Mucosa of gallbladder (tissue), 1 donor: ENCODE measurements at regions not wholly inside any gene's neighbourhood (a gene's known extent, or its start where the extent isn't known, plus 50 kb on each side); places are given as distances from the start of the nearest gene placed in this dataset.

Source experiments
- DNase-seq: peaks from one replicate; pipeline ENCODE4 v3.0.0-alpha.2; 2020; ENCODE audit warnings: low spot score
- donor health status: DM: no; HTN: no; CAD: no.

DNA sequence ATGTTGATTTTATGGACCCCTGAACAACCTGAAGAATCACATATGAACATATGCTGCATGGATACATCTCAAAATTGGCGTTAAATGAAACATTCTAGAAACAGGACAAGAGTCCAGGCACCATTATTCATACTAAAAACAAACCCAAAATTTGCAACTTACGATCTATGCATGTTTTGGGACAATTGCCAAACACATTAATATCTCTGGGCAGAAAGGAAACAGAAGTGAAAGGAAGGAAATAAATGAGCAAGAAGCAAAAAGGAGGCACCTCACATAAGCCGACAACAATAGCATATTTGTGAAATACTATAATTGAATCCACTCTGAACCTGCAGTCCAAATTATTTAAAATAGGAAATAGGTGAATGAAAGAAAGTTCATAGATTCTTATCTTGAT is 1505.3 kb downstream of the AACS start:
- no peak for DNase-seq

DNA sequence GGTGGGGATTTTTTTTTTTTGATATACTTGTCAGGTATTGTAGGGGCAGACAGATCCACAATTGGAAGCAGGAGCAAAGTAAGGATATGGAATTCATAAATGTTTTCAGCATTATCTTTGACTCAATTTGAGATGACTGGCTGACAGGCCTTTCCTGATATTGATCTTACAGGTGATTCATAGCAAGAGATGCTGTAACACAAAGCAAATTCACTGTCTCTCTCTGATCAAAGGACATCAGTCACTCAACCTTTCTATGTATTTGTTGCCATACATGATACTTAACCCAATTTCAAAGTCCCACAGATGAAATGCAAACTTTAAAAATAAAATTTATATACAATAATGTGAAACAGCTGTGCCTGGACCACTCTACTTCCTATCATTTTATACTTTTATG is 1506.9 kb downstream of the AACS start:
- DNase-seq = no peak

GRCh38 chr12:126581655-126582054 is 1516.4 kb downstream of the AACS start:
- DNase-seq = no peak

DNA sequence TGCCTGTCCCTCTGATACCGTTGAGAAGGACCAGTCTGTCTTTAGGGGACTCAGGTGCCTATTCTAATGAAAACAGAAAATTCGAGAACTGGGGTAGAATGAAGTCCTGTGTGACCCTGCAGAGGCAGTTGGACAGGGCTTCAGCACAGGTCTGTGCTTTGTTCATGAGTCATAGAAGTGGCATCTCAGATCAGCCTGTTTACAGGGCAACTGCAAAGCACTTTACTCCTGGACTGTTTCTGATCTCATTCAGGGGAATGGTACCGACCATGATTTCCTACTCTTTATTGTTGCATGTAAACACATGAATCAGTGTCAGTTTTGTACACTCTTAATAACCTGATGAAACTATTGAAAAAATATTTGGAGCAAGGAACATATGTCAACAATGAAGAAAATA is 1517.0 kb downstream of the AACS start:
- peak; percentile 38 for DNase-seq

DNA sequence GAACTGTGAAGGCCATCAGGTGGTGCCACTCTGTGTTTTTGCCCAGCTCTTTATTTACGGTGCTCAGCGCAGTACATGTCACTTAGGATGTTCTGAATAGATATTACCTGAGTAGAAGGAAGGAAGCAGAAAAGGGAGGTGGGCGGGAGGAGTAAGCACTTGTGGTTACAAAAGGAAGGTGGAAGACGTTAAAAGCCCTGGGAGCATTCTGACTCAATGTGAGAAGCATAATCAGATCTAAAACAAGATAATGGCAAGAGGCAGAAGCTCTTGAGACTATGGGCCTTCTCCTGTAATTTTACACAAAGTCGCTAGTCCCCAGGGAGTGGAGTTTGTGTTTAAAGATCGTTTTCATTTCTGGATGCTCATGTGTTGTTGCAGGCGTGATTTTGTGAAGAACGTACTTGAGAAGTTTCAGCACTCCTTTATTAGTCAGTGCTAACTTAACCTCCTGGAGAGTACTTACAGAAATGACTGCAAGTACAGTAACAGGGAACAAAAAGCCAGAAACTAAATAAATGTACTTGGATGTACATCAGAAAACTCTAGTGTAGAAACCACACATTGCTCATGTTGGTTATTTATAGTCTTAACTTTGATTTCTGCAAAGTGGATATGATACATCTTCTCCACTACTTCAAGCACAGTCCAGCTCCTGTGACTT is 1523.5 kb downstream of the AACS start:
- no peak for DNase-seq

- DNase-seq = no peak
Measured at GRCh38 chr12:126591533-126591932, 1526.3 kb downstream of the AACS start.

GRCh38 chr12:126601184-126602170 is 1536.2 kb downstream of the AACS start:
- DNase-seq = no peak

DNA sequence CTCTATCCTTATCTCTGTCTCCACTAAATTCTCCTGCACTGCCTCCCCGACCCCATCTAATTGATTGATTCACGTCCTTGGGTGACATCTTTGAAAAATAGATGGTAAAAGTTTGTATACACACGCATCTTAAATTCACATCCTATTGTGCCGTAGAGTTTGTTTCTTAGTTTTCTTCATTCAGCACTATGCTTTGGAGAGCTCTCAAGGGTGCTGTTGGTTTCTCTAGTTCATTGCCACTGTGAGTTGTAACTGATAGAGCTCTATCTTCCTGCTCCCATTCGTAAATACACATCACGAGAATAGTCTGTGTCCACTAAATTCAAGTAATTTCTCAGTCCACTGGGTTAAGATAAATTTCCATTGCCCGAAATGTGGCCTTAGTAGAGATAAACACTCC is 1537.4 kb downstream of the AACS start:
- no peak for DNase-seq

- no peak for DNase-seq
Measured at GRCh38 chr12:126607157-126607556, 1541.9 kb downstream of the AACS start.

DNA sequence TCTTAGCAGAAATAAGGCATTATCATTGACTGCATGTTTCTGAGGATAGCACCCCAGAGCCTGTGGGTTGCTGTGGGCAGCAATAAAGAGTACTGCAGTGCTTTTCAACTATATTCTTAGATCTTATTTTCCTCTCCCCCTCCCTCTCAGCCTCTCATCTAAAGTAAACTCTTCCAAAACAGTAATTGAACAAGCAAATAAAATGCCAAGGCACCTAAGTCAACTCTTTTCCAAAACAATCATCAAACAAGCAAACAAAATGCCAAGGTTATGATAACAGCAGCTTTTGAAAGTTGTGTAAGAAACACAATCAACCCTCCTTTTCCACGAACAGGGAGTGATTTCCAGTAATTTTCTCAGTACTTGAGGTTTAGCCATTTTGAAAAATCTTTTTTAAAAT is 1542.6 kb downstream of the AACS start:
- DNase-seq = no peak

- no peak for DNase-seq
Measured at GRCh38 chr12:126608607-126609175, 1543.5 kb downstream of the AACS start.

DNA sequence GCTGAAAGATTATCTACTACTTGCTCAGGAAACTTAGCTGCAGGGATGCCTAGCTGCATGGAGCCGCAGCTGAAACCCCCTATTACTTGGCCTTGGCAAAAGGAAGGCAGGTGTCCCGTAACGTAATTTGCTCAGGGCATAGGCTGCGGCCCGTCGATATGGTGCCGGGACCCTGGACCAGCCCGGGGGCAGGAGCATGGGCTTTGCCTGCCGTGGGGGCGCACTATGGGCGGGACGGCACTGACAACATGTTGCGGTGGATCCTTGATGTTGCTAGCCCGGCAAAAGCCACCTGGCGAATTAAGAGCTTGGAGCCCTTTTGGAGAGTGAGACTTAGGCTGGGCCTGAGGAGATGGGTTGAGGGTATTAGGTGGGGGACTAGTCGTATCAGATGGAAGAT is 1551.2 kb downstream of the AACS start:
- no peak for DNase-seq

- DNase-seq = no peak
Measured at GRCh38 chr12:126617312-126617711, 1552.1 kb downstream of the AACS start.

DNA sequence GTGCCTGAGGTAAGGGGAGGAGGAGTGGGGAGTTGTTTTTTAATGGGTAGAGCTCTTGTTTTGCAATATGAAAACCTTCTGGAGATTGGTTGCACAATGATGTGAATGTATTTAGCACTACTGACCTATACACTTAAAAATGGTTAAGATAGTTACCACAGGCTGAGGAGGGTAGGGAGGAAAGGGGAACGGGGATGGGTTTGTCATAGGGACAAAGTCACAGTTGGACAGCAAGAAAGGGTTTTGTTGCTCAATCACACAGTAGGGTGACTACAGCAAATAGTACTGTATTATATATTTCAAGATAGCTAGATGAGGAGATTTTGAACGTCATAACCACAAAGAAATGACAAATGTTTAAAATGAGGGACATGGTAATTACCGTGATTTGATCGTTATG is 1562.4 kb downstream of the AACS start:
- no peak for DNase-seq

GRCh38 chr12:126636821-126637220 is 1571.6 kb downstream of the AACS start:
- no peak for DNase-seq

GRCh38 chr12:126644236-126645020 is 1579.2 kb downstream of the AACS start:
- DNase-seq = no peak

DNA sequence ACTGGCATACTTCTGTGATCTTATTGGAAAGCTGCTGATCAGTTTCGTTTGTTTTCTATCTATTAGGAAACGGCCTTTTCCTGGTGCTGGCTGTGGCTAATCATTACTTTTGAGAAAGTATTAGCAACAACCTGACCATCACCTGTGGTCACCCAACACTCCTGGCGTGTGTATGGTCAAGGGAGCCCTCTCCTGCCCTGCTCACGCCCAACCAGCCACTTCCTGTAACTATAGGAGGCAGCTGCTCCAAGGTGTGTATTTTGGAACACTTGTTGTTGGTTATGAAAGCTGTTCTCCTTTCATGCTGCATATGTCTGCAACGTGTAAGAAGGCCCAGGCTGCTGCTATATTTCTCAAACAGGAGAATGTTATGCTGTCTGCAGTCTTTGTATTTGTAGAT is 1582.8 kb downstream of the AACS start:
- DNase-seq = no peak

DNA sequence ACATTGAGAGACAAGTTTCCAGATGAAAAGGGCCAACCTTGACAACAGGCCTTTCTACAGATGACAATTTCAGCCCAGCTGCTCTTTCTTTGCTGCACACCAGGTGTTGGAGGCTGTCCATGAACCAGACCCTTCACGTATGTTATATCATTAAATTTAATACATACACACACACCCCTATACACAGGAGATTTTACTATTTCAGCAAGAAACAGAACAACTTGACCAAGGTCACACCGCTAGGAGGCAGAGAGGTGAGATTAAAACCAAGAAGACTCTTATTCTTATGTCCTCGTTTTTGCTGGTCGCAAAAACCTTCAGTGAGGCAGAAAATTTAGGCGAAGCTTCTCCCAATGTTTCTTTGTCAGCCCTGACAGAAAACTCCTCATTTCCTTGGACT is 1585.9 kb downstream of the AACS start:
- DNase-seq = no peak

GRCh38 chr12:126663304-126664094 is 1598.3 kb downstream of the AACS start:
- peak; percentile 11 for DNase-seq

DNA sequence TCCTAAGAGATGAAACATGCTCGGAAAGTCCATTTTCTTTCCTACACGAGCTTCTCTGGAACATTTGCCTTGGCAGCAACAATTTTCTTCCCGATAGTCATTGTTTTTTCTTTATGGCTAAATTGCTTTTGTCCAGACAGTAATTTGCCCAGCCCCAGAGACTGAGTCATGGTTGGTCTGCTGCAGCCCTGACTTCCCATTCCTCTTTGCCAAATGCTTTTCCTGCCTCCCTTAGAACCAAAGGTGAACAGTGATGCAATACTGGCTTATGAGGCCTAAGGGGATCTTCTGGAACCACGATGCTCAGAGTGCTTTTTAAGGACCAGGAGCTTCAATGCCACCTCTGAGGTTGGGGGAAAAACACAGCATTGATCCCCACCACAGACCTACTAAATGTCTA is 1599.6 kb upstream of the TMEM132C start:
- no peak for DNase-seq

DNA sequence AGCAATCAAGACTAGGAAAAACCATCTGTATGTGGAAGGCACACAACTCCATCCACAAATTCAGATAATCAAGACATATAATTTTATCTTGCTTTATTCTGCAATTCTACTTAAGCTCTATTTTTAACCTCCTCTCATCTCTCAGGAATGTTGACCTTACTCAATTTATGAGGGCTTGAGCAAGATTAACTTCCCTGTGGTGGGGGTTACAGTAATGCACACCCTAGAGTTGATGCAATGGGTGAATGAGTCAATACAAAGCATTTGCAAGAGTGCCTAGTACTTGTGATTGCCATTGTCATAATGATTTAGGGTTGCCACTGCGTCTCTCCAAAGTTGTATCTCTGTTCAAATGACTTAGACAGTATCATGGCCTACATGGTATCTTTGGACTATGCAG is 1598.4 kb upstream of the TMEM132C start:
- DNase-seq = no peak
